Smooth muscle cell (in vitro differentiated cells): ENCODE measurements at regions not wholly inside any gene's neighbourhood (a gene's known extent, or its start where the extent isn't known, plus 50 kb on each side); places are given as distances from the start of the nearest gene placed in this dataset.
"Not testable (repeated sequence)": the region's sequence is repeated elsewhere in the genome, so short reads cannot be mapped to it uniquely, and the experiment has no call there.

Source experiments
- DNase-seq: peaks from one replicate; lab custom pipeline; 2025; ENCODE audit not compliant: unreplicated experiment; lab: John Stamatoyannopoulos, UW
- H2AFZ ChIP-seq: fragments of 200-600 bp; sonication (generic); 2 replicates; pipeline ENCODE4 v1.6.0; 2016; ENCODE audit warnings: antibody characterized with exemption, low read depth, mild to moderate bottlenecking
- H3F3A ChIP-seq: fragments of 200-600 bp; sonication (generic); 2 replicates; pipeline ENCODE4 v1.6.0; 2017; ENCODE audit warnings: antibody characterized with exemption, low read depth
- H3K27ac ChIP-seq: fragments of 200-600 bp; sonication (generic); 2 replicates; pipeline ENCODE4 v1.5.1; 2016; ENCODE audit warnings: low read depth, mild to moderate bottlenecking
- H3K27me3 ChIP-seq: fragments of 200-600 bp; sonication (generic); 2 replicates; pipeline ENCODE4 v1.6.1; 2016; ENCODE audit warnings: low read depth, mild to moderate bottlenecking
- H3K36me3 ChIP-seq: fragments of 200-600 bp; sonication (generic); 2 replicates; pipeline ENCODE4 v1.5.1; 2016; ENCODE audit warnings: low read depth
- H3K4me1 ChIP-seq: fragments of 200-600 bp; sonication (generic); 2 replicates; pipeline ENCODE4 v1.5.1; 2016; ENCODE audit warnings: low read depth
- H3K4me2 ChIP-seq: fragments of 200-600 bp; sonication (generic); 2 replicates; pipeline ENCODE4 v1.6.0; 2016; ENCODE audit warnings: mild to moderate bottlenecking
- H3K4me3 ChIP-seq: fragments of 200-600 bp; sonication (generic); 2 replicates; pipeline ENCODE4 v1.5.1; 2016; ENCODE audit warnings: mild to moderate bottlenecking
- H3K79me2 ChIP-seq: fragments of 200-600 bp; sonication (generic); 2 replicates; pipeline ENCODE4 v1.6.0; 2016; ENCODE audit warnings: low read depth, mild to moderate bottlenecking
- H3K9ac ChIP-seq: fragments of 200-600 bp; sonication (generic); 2 replicates; pipeline ENCODE4 v1.6.0; 2016; ENCODE audit warnings: low read depth
- H3K9me3 ChIP-seq: fragments of 200-600 bp; sonication (generic); replicated peaks from 2 replicates; pipeline ENCODE4 v1.5.1; 2016; ENCODE audit warnings: low read depth
- H4K20me1 ChIP-seq: fragments of 200-600 bp; sonication (generic); 2 replicates; pipeline ENCODE4 v1.6.0; 2016; ENCODE audit warnings: low read depth
- WGBS: methylation state at CpG from one replicate; pipeline ENCODE4 v1.1.7; 2016; ENCODE audit warnings: low lambda C conversion rate; 5-methylcytosine and 5-hydroxymethylcytosine counted together
- TF ChIP-seq, protein P1 (sequence below): fragments of 200-600 bp; sonication (generic); IDR thresholded peaks from 2 replicates; pipeline ENCODE4 v1.5.1; 2017; ENCODE audit warnings: borderline replicate concordance, mild to moderate bottlenecking, antibody characterized with exemption; ENCODE audit not compliant: insufficient read depth, poor library complexity, severe bottlenecking

DNA sequence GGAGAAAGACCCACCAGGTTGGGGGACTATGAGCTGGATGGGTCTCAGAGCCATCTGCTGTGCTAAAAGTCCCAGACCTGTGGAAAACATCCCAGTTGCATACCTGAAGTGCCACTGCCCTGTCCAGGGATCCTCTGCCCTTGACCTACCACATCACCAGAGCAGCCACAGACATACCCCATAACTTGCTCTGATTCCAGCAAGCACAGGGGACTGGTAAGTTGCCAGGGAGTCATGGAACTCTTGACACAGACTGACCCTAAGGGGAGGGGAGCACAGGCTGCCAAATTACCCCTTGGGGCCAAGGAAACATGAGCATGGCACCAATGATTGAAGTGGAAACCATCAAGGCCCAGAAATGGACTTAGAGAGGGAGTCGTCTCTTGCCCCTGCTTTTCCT lies 1335.1 kb upstream of the ALCAM start:
- no peaks in the 10 kb centered on the region for H3K79me2 ChIP-seq
- whole genome bisulfite sequencing: 65% methylated on average over 1 of the region's 1 CpG
- no peak overlapping the region for H3K4me2 ChIP-seq
- H3K27me3 ChIP-seq: no peaks in the 10 kb centered on the region
- H3F3A ChIP-seq: no peaks in the 10 kb centered on the region
- no peak overlapping the region for H3K4me3 ChIP-seq
- no peaks in the 10 kb centered on the region for H3K36me3 ChIP-seq
- H3K9ac ChIP-seq: no peak overlapping the region
- no peaks in the 10 kb centered on the region for H4K20me1 ChIP-seq
- no peaks in the 10 kb centered on the region for H3K9me3 ChIP-seq
- H3K27ac ChIP-seq: no peak overlapping the region
- DNase-seq: no peak
- no peaks in the 10 kb centered on the region for H3K4me1 ChIP-seq
- TF ChIP-seq, protein P1, sequence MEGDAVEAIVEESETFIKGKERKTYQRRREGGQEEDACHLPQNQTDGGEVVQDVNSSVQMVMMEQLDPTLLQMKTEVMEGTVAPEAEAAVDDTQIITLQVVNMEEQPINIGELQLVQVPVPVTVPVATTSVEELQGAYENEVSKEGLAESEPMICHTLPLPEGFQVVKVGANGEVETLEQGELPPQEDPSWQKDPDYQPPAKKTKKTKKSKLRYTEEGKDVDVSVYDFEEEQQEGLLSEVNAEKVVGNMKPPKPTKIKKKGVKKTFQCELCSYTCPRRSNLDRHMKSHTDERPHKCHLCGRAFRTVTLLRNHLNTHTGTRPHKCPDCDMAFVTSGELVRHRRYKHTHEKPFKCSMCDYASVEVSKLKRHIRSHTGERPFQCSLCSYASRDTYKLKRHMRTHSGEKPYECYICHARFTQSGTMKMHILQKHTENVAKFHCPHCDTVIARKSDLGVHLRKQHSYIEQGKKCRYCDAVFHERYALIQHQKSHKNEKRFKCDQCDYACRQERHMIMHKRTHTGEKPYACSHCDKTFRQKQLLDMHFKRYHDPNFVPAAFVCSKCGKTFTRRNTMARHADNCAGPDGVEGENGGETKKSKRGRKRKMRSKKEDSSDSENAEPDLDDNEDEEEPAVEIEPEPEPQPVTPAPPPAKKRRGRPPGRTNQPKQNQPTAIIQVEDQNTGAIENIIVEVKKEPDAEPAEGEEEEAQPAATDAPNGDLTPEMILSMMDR: no peak
- no peak overlapping the region for H2AFZ ChIP-seq

DNA sequence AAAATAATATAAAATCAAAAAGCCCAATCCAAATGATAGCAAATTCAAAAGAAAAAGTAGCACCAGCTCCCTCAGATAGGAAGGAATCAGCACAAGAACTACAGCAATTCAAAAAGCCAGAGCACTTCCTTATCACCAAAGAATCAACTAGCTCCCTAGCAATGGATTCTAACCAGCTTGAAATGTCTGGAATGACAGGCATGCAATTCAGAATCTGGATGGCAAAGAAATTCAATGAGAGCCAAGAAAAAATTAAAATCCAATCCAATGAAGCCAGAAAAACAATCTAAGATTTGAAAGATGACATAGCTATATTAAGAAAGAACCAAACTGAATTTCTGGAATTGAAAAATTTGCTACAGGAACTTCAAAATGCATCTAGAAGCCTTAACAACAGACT lies 1334.4 kb upstream of the ALCAM start:
- H3K4me1 ChIP-seq: no peaks in the 10 kb centered on the region
- no peaks in the 10 kb centered on the region for H4K20me1 ChIP-seq
- H3K4me2 ChIP-seq: no peak overlapping the region
- no peak overlapping the region for H3K27ac ChIP-seq
- H3K9me3 ChIP-seq: no peaks in the 10 kb centered on the region
- no peaks in the 10 kb centered on the region for H3K27me3 ChIP-seq
- TF ChIP-seq, protein P1: no peak
- H2AFZ ChIP-seq: no peak overlapping the region
- no peak overlapping the region for H3K9ac ChIP-seq
- DNase-seq: no peak
- no peak overlapping the region for H3K4me3 ChIP-seq
- H3K36me3 ChIP-seq: no peaks in the 10 kb centered on the region
- no peaks in the 10 kb centered on the region for H3F3A ChIP-seq
- H3K79me2 ChIP-seq: no peaks in the 10 kb centered on the region

DNA sequence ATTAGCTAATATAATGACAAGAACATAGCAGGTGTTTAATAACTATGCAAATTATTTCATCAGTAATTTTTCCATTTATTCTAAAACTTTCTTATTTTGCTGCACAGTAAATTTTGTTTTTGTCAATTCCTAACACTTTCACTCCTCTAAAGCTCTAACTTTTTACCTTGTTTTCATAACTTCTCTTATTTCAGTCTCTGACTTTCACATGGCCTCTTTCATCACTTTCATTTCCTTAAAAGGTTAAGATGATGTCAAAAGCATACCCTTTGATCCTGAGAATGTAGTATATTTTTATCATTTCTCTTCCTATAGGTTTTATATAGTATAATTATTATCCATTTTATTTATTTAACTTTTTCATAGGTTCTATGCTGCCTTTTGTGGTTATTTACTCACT lies 1325.8 kb upstream of the ALCAM start:
- H3K4me2 ChIP-seq: no peak overlapping the region
- H3K79me2 ChIP-seq: no peaks in the 10 kb centered on the region
- no peak overlapping the region for H3K9ac ChIP-seq
- TF ChIP-seq, protein P1: no peak
- no peaks in the 10 kb centered on the region for H4K20me1 ChIP-seq
- H3K4me3 ChIP-seq: no peak overlapping the region
- H2AFZ ChIP-seq: no peak overlapping the region
- no peak for DNase-seq
- no peaks in the 10 kb centered on the region for H3K36me3 ChIP-seq
- H3K4me1 ChIP-seq: no peaks in the 10 kb centered on the region
- no peaks in the 10 kb centered on the region for H3K9me3 ChIP-seq
- no peaks in the 10 kb centered on the region for H3K27me3 ChIP-seq
- H3K27ac ChIP-seq: no peak overlapping the region
- no peaks in the 10 kb centered on the region for H3F3A ChIP-seq

DNA sequence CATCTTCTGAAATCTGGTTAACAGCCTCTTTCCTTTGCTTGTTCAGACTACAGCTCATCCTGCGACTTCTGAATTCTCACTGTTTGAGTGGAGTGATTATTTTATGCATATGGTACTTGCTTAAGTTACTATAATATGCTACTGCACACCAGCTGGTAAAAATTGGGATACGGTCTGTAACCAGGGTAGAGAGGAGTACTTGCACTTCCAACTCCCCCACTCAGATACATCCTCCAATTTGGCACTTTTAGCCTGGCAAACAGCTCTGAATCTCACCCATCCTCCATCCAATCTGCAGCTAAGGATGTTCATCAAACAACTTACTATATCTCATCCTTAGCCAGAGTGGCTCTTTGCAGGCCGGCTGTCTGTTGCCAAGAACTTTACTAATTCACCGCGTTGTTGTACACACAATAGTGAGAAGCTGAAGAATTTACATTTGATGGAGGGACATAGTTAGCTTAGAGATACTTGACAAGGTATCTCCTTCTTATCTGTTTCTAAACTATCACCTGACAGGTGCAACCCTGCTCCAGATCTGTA lies 1323.6 kb upstream of the ALCAM start:
- not testable (repeated sequence) for H3K36me3 ChIP-seq, H4K20me1 ChIP-seq, H3F3A ChIP-seq, H3K27me3 ChIP-seq, H2AFZ ChIP-seq, H3K9ac ChIP-seq, DNase-seq, H3K4me3 ChIP-seq, H3K4me1 ChIP-seq, H3K9me3 ChIP-seq, H3K4me2 ChIP-seq, H3K79me2 ChIP-seq, H3K27ac ChIP-seq
- 95% methylated on average over 5 of the region's 5 CpGs for WGBS
